Stomach (tissue), 4 donors: ENCODE measurements at regions not wholly inside any gene's neighbourhood (a gene's known extent, or its start where the extent isn't known, plus 50 kb on each side); places are given as distances from the start of the nearest gene placed in this dataset.

Experiments
- EP300 ChIP-seq: sonication (generic); formaldehyde crosslinking; IDR thresholded peaks from one replicate; pipeline ENCODE4 v1.6.1; 2017; ENCODE audit warnings: antibody characterized with exemption
- POLR2A ChIP-seq, 4 donors: fragments of 450-650 bp; IDR thresholded peaks; one replicate each; pipeline ENCODE4 v1.6.1; 2016; ENCODE audit warnings: antibody characterized with exemption in 4 of 4, control low read depth in 2 of 4, mild to moderate bottlenecking in 1 of 4, moderate library complexity in 1 of 4
- POLR2AphosphoS5 ChIP-seq, 3 donors: sonication (generic); formaldehyde crosslinking; IDR thresholded peaks; one replicate each; pipeline ENCODE4 v1.6.1; 2016; ENCODE audit warnings: antibody characterized with exemption in 3 of 3
- TF ChIP-seq, protein P1 (sequence below), 7 experiments: fragments of 450-650 bp in 4 of 7; fragments of 200-600 bp in 3 of 7; sonication (generic) in 3 of 7; IDR thresholded peaks; one replicate each; pipeline ENCODE4 v1.5.1; 2016 to 2019; ENCODE audit warnings: antibody characterized with exemption in 7 of 7, control low read depth in 2 of 7, mild to moderate bottlenecking in 1 of 7

DNA sequence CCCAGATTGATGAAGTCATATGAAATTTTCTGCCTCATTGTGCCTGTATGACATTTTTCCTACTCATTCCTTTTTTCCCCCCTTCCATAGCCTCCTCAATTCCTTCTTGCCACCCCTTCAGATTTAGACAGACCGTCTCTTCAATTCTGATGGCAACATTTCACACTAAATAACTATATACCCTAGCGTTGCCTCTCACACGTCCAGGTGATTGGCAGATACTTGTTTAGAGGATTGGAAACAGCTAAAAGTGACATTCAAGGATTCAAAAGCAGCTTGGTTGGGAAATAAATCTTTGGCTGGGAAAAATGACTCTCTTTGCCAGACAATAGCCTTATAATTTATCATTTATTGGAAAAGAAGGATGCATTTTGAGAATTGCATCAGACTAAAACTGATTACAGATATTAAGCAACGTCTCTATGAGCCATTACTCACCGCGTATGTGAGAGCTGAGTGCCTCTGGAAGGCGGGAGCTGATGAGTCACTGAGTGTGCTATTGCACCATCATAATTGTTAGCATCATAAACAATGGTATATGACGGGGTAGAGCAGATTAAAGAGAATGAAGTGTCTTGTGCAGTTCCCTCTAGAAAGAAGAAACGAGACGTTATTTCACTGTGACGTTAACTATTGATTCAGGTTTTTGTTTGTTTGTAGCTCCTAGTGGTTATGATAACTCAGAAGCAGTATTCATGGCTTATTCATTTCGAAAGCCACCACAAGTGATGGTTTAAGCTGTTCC lies 61.1 kb upstream of the FAM216B start:
- TF ChIP-seq POLR2AphosphoS5 (IDR thresholded peaks at IDR 0.05), result peak in 2 of 3 donors; percentile 51 to 75
- TF ChIP-seq, protein P1, sequence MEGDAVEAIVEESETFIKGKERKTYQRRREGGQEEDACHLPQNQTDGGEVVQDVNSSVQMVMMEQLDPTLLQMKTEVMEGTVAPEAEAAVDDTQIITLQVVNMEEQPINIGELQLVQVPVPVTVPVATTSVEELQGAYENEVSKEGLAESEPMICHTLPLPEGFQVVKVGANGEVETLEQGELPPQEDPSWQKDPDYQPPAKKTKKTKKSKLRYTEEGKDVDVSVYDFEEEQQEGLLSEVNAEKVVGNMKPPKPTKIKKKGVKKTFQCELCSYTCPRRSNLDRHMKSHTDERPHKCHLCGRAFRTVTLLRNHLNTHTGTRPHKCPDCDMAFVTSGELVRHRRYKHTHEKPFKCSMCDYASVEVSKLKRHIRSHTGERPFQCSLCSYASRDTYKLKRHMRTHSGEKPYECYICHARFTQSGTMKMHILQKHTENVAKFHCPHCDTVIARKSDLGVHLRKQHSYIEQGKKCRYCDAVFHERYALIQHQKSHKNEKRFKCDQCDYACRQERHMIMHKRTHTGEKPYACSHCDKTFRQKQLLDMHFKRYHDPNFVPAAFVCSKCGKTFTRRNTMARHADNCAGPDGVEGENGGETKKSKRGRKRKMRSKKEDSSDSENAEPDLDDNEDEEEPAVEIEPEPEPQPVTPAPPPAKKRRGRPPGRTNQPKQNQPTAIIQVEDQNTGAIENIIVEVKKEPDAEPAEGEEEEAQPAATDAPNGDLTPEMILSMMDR (IDR thresholded peaks at IDR 0.05), result no peak
- no peak for TF ChIP-seq POLR2A (IDR thresholded peaks at IDR 0.05)
- no peak for TF ChIP-seq EP300
